ENCODE measurements at regions not wholly inside any gene's neighbourhood (a gene's known extent, or its start where the extent isn't known, plus 50 kb on each side); places are given as distances from the start of the nearest gene placed in this dataset.

GRCh38 chr18:78510091-78510490 is 469.5 kb upstream of the SALL3 start:
- Histone ChIP-seq H3K4me3 (ENCODE audit: low read length in 3 of 3) (no peak overlapping the region), H3K9me3 (ENCODE audit: control insufficient read depth in 3 of 3, low read length in 3 of 3) (peaks cover 0 to 4% (median 0%) of the 10 kb centered on the region in 3 donors), H3K27ac (ENCODE audit: low read depth, low read length) (no peak overlapping the region), H3K9ac (ENCODE audit: low read depth in 1 of 3, low read length in 3 of 3) (no peak overlapping the region), H3K4me1 (ENCODE audit: control insufficient read depth in 3 of 3, insufficient read depth in 3 of 3, low read length in 3 of 3) (no peaks in the 10 kb centered on the region), H3K36me3 (ENCODE audit: control insufficient read depth in 3 of 3, insufficient read depth in 3 of 3, low read length in 3 of 3) (no peaks in the 10 kb centered on the region), H3K27me3 (ENCODE audit: control insufficient read depth in 3 of 3, insufficient read depth in 3 of 3, low read length in 3 of 3) (peaks cover 0 to 3% (median 2%) of the 10 kb centered on the region in 3 donors)

GRCh38 chr18:78510636-78511035 is 469.0 kb upstream of the SALL3 start:
- Histone ChIP-seq H3K36me3 (ENCODE audit: control insufficient read depth in 3 of 3, insufficient read depth in 3 of 3, low read length in 3 of 3) (no peaks in the 10 kb centered on the region), H3K9me3 (ENCODE audit: control insufficient read depth in 3 of 3, low read length in 3 of 3) (peaks cover 0 to 4% (median 0%) of the 10 kb centered on the region in 3 donors), H3K9ac (ENCODE audit: low read depth in 1 of 3, low read length in 3 of 3) (no peak overlapping the region), H3K4me3 (ENCODE audit: low read length in 3 of 3) (no peak overlapping the region), H3K27me3 (ENCODE audit: control insufficient read depth in 3 of 3, insufficient read depth in 3 of 3, low read length in 3 of 3) (peaks cover 0 to 2% (median 0%) of the 10 kb centered on the region in 3 donors), H3K4me1 (ENCODE audit: control insufficient read depth in 3 of 3, insufficient read depth in 3 of 3, low read length in 3 of 3) (no peaks in the 10 kb centered on the region), H3K27ac (ENCODE audit: low read depth, low read length) (no peak overlapping the region)

- no peaks in the 10 kb centered on the region for H3K36me3 ChIP-seq (ENCODE audit: control insufficient read depth in 3 of 3, insufficient read depth in 3 of 3, low read length in 3 of 3)
- peaks cover 0 to 2% (median 0%) of the 10 kb centered on the region in 3 donors for H3K27me3 ChIP-seq (ENCODE audit: control insufficient read depth in 3 of 3, insufficient read depth in 3 of 3, low read length in 3 of 3)
- no peaks in the 10 kb centered on the region for H3K4me1 ChIP-seq (ENCODE audit: control insufficient read depth in 3 of 3, insufficient read depth in 3 of 3, low read length in 3 of 3)
- H3K9ac ChIP-seq (ENCODE audit: low read depth in 1 of 3, low read length in 3 of 3) = no peak overlapping the region
- no peak overlapping the region for H3K4me3 ChIP-seq (ENCODE audit: low read length in 3 of 3)
- peaks cover 0 to 4% (median 0%) of the 10 kb centered on the region in 3 donors for H3K9me3 ChIP-seq (ENCODE audit: control insufficient read depth in 3 of 3, low read length in 3 of 3)
- H3K27ac ChIP-seq (ENCODE audit: low read depth, low read length) = no peak overlapping the region
These were observed 467.7 kb upstream of the SALL3 start for GRCh38 chr18:78511666-78512601.

GRCh38 chr18:78514910-78515670 is 464.5 kb upstream of the SALL3 start:
- no peak overlapping the region for H3K4me3 ChIP-seq (ENCODE audit: low read length in 3 of 3)
- H3K9me3 ChIP-seq (ENCODE audit: control insufficient read depth in 3 of 3, low read length in 3 of 3) = peaks cover 0 to 3% (median 2%) of the 10 kb centered on the region in 3 donors
- peaks cover 0 to 2% (median 0%) of the 10 kb centered on the region in 3 donors for H3K27me3 ChIP-seq (ENCODE audit: control insufficient read depth in 3 of 3, insufficient read depth in 3 of 3, low read length in 3 of 3)
- H3K4me1 ChIP-seq (ENCODE audit: control insufficient read depth in 3 of 3, insufficient read depth in 3 of 3, low read length in 3 of 3) = no peaks in the 10 kb centered on the region
- H3K36me3 ChIP-seq (ENCODE audit: control insufficient read depth in 3 of 3, insufficient read depth in 3 of 3, low read length in 3 of 3) = no peaks in the 10 kb centered on the region
- no peak overlapping the region for H3K27ac ChIP-seq (ENCODE audit: low read depth, low read length)
- no peak overlapping the region for H3K9ac ChIP-seq (ENCODE audit: low read depth in 1 of 3, low read length in 3 of 3)

- peaks cover 0 to 5% (median 5%) of the 10 kb centered on the region in 3 donors for H3K27me3 ChIP-seq (ENCODE audit: control insufficient read depth in 3 of 3, insufficient read depth in 3 of 3, low read length in 3 of 3)
- H3K36me3 ChIP-seq (ENCODE audit: control insufficient read depth in 3 of 3, insufficient read depth in 3 of 3, low read length in 3 of 3) = no peaks in the 10 kb centered on the region
- no peak overlapping the region for H3K27ac ChIP-seq (ENCODE audit: low read depth, low read length)
- H3K4me1 ChIP-seq (ENCODE audit: control insufficient read depth in 3 of 3, insufficient read depth in 3 of 3, low read length in 3 of 3) = no peaks in the 10 kb centered on the region
- H3K9ac ChIP-seq (ENCODE audit: low read depth in 1 of 3, low read length in 3 of 3) = no peak overlapping the region
- peaks cover 0 to 3% (median 2%) of the 10 kb centered on the region in 3 donors for H3K9me3 ChIP-seq (ENCODE audit: control insufficient read depth in 3 of 3, low read length in 3 of 3)
- H3K4me3 ChIP-seq (ENCODE audit: low read length in 3 of 3) = no peak overlapping the region
These were observed 462.3 kb upstream of the SALL3 start for GRCh38 chr18:78517328-78517727.

- peaks cover 0 to 5% (median 5%) of the 10 kb centered on the region in 3 donors for H3K27me3 ChIP-seq (ENCODE audit: control insufficient read depth in 3 of 3, insufficient read depth in 3 of 3, low read length in 3 of 3)
- H3K36me3 ChIP-seq (ENCODE audit: control insufficient read depth in 3 of 3, insufficient read depth in 3 of 3, low read length in 3 of 3) = no peaks in the 10 kb centered on the region
- no peak overlapping the region for H3K27ac ChIP-seq (ENCODE audit: low read depth, low read length)
- H3K9me3 ChIP-seq (ENCODE audit: control insufficient read depth in 3 of 3, low read length in 3 of 3) = peaks cover 0 to 3% (median 2%) of the 10 kb centered on the region in 3 donors
- H3K4me3 ChIP-seq (ENCODE audit: low read length in 3 of 3) = no peak overlapping the region
- no peak overlapping the region for H3K9ac ChIP-seq (ENCODE audit: low read depth in 1 of 3, low read length in 3 of 3)
- no peaks in the 10 kb centered on the region for H3K4me1 ChIP-seq (ENCODE audit: control insufficient read depth in 3 of 3, insufficient read depth in 3 of 3, low read length in 3 of 3)
These were observed 461.6 kb upstream of the SALL3 start for GRCh38 chr18:78517973-78518372.

- H3K27ac ChIP-seq (ENCODE audit: low read depth, low read length) = no peak overlapping the region
- no peaks in the 10 kb centered on the region for H3K4me1 ChIP-seq (ENCODE audit: control insufficient read depth in 3 of 3, insufficient read depth in 3 of 3, low read length in 3 of 3)
- H3K4me3 ChIP-seq (ENCODE audit: low read length in 3 of 3) = no peak overlapping the region
- no peaks in the 10 kb centered on the region for H3K36me3 ChIP-seq (ENCODE audit: control insufficient read depth in 3 of 3, insufficient read depth in 3 of 3, low read length in 3 of 3)
- H3K9me3 ChIP-seq (ENCODE audit: control insufficient read depth in 3 of 3, low read length in 3 of 3) = peaks cover 0 to 3% (median 2%) of the 10 kb centered on the region in 3 donors
- no peak overlapping the region for H3K9ac ChIP-seq (ENCODE audit: low read depth in 1 of 3, low read length in 3 of 3)
- peaks cover 0 to 8% (median 5%) of the 10 kb centered on the region in 3 donors for H3K27me3 ChIP-seq (ENCODE audit: control insufficient read depth in 3 of 3, insufficient read depth in 3 of 3, low read length in 3 of 3)
These were observed 460.8 kb upstream of the SALL3 start for GRCh38 chr18:78518805-78519204.

GRCh38 chr18:78519394-78520062 is 460.1 kb upstream of the SALL3 start:
- peaks cover 0 to 3% (median 2%) of the 10 kb centered on the region in 3 donors for H3K9me3 ChIP-seq (ENCODE audit: control insufficient read depth in 3 of 3, low read length in 3 of 3)
- no peaks in the 10 kb centered on the region for H3K4me1 ChIP-seq (ENCODE audit: control insufficient read depth in 3 of 3, insufficient read depth in 3 of 3, low read length in 3 of 3)
- H3K27me3 ChIP-seq (ENCODE audit: control insufficient read depth in 3 of 3, insufficient read depth in 3 of 3, low read length in 3 of 3) = peaks cover 0 to 8% (median 5%) of the 10 kb centered on the region in 3 donors
- no peak overlapping the region for H3K9ac ChIP-seq (ENCODE audit: low read depth in 1 of 3, low read length in 3 of 3)
- H3K4me3 ChIP-seq (ENCODE audit: low read length in 3 of 3) = no peak overlapping the region
- H3K36me3 ChIP-seq (ENCODE audit: control insufficient read depth in 3 of 3, insufficient read depth in 3 of 3, low read length in 3 of 3) = no peaks in the 10 kb centered on the region
- no peak overlapping the region for H3K27ac ChIP-seq (ENCODE audit: low read depth, low read length)

- Histone ChIP-seq H3K9ac (ENCODE audit: low read depth in 1 of 3, low read length in 3 of 3) (no peak overlapping the region), H3K9me3 (ENCODE audit: control insufficient read depth in 3 of 3, low read length in 3 of 3) (peaks cover 0 to 3% (median 2%) of the 10 kb centered on the region in 3 donors), H3K36me3 (ENCODE audit: control insufficient read depth in 3 of 3, insufficient read depth in 3 of 3, low read length in 3 of 3) (no peaks in the 10 kb centered on the region), H3K27ac (ENCODE audit: low read depth, low read length) (no peak overlapping the region), H3K4me3 (ENCODE audit: low read length in 3 of 3) (no peak overlapping the region), H3K27me3 (ENCODE audit: control insufficient read depth in 3 of 3, insufficient read depth in 3 of 3, low read length in 3 of 3) (peaks cover 0 to 8% (median 5%) of the 10 kb centered on the region in 3 donors), H3K4me1 (ENCODE audit: control insufficient read depth in 3 of 3, insufficient read depth in 3 of 3, low read length in 3 of 3) (no peaks in the 10 kb centered on the region)
These were observed 458.5 kb upstream of the SALL3 start for GRCh38 chr18:78521136-78521535.
